ENCODE measurements at regions not wholly inside any gene's neighbourhood (a gene's known extent, or its start where the extent isn't known, plus 50 kb on each side); places are given as distances from the start of the nearest gene placed in this dataset.

- in situ Hi-C loops (cut with HindIII; ENCODE audit: low pct_ligation_motif_present, low pct_unique_long_range_greater_than_20kb, low sequenced_read_pairs): no loop called here
- peak; percentile 32 for DNase-seq
Measured at GRCh38 chr2:26530696-26531095, 52.8 kb upstream of the OTOF start.

GRCh38 chr2:26530240-26530540 lies 52.3 kb upstream of the OTOF start:
- in situ Hi-C loops (cut with HindIII; ENCODE audit: low pct_ligation_motif_present, low pct_unique_long_range_greater_than_20kb, low sequenced_read_pairs): no loop called here
- no peak for DNase-seq

- in situ Hi-C loops (cut with HindIII; ENCODE audit: low pct_ligation_motif_present, low pct_unique_long_range_greater_than_20kb, low sequenced_read_pairs): no loop called here
- DNase-seq: no peak
Measured at GRCh38 chr2:26529406-26530239, 51.7 kb upstream of the OTOF start.

GRCh38 chr2:26528836-26529235 lies 50.9 kb upstream of the OTOF start:
- in situ Hi-C loops (cut with HindIII; ENCODE audit: low pct_ligation_motif_present, low pct_unique_long_range_greater_than_20kb, low sequenced_read_pairs): no loop called here
- no peak for DNase-seq

GRCh38 chr2:26527726-26528585 lies 50.0 kb upstream of the OTOF start:
- in situ Hi-C loops (cut with HindIII; ENCODE audit: low pct_ligation_motif_present, low pct_unique_long_range_greater_than_20kb, low sequenced_read_pairs): no loop called here

More at GRCh38 chr2:26527726-26528585, 50.0 kb upstream of the OTOF start:
- no peak for DNase-seq
